Adrenal gland (tissue), 9 donors: ENCODE measurements at regions not wholly inside any gene's neighbourhood (a gene's known extent, or its start where the extent isn't known, plus 50 kb on each side); places are given as distances from the start of the nearest gene placed in this dataset.

Experiments
- DNase-seq, 7 donors: peaks; one replicate each; pipeline ENCODE4 v3.0.0-alpha.2; 2019 to 2020
- H3K27ac ChIP-seq, 5 donors: fragments of 200-600 bp; sonication (generic) in 4 of 5; 1 replicate in 3 of 5; 2 replicates in 2 of 5; pipeline versions ENCODE4 v1.5.1 to v1.8.0; 2016 to 2020; ENCODE audit warnings: mild to moderate bottlenecking in 1 of 5
- H3K27me3 ChIP-seq: fragments of 200-600 bp; 2 replicates; pipeline ENCODE4 v1.8.0; 2021
- H3K36me3 ChIP-seq, 2 donors: fragments of 200-600 bp; replicated peaks in 1 of 2; 1 replicate in 1 of 2; 2 replicates in 1 of 2; pipeline versions ENCODE4 v1.5.1 to v1.8.0; 2018 to 2022
- H3K4me1 ChIP-seq, 2 donors: fragments of 200-600 bp; replicated peaks in 1 of 2; 1 replicate in 1 of 2; 2 replicates in 1 of 2; pipeline versions ENCODE4 v1.5.1 to v1.8.0; 2018 to 2021
- H3K4me3 ChIP-seq, 4 donors: fragments of 200-600 bp; sonication (generic) in 3 of 4; one replicate each; pipeline ENCODE4 v1.5.1; 2016 to 2018
- H3K9me3 ChIP-seq, 3 donors: fragments of 200-600 bp; sonication (generic) in 1 of 3; replicated peaks in 1 of 3; 1 replicate in 2 of 3; 2 replicates in 1 of 3; pipeline versions ENCODE4 v1.5.1 to v1.8.0; 2016 to 2021
- CTCF ChIP-seq, 6 experiments: fragments of 450-650 bp in 4 of 6; fragments of 200-600 bp in 2 of 6; sonication (generic) in 1 of 6; IDR thresholded peaks; 1 replicate in 5 of 6; 2 replicates in 1 of 6; pipeline versions ENCODE4 v1.5.1 to v1.8.0; 2016 to 2021; ENCODE audit warnings: antibody characterized with exemption in 6 of 6, mild to moderate bottlenecking in 2 of 6, moderate library complexity in 1 of 6
- POLR2A ChIP-seq, 2 donors: fragments of 450-650 bp; IDR thresholded peaks; one replicate each; pipeline ENCODE4 v1.6.1; 2017; ENCODE audit warnings: antibody characterized with exemption in 2 of 2, mild to moderate bottlenecking in 2 of 2, moderate library complexity in 1 of 2
- WGBS, 4 donors: extraction: QIAGEN DNeasy Blood & Tissue Kit in 2 of 4; methylation state at CpG; one replicate each; pipeline versions ENCODE4 v1.1.5 to v1.1.7; 2013 to 2017; 5-methylcytosine and 5-hydroxymethylcytosine counted together
- intact Hi-C, 2 donors: fragments of 100-400 bp; cut with DNase I; formaldehyde crosslinking; loops; one replicate each; pipeline versions ENCODE4 v1.14.1 to v1.15.0; 2022 to 2023
- donor health status: healthy with polysubstance abuse.
- donor health status: Bipolar disorder and iron deficiency.
- donor health status: DM: yes; HTN: yes; CAD: no.
- donor health status: DM: no; HTN: no; CAD: no.
- donor health status: DM: no; HTN: no; CAD: no.

DNA sequence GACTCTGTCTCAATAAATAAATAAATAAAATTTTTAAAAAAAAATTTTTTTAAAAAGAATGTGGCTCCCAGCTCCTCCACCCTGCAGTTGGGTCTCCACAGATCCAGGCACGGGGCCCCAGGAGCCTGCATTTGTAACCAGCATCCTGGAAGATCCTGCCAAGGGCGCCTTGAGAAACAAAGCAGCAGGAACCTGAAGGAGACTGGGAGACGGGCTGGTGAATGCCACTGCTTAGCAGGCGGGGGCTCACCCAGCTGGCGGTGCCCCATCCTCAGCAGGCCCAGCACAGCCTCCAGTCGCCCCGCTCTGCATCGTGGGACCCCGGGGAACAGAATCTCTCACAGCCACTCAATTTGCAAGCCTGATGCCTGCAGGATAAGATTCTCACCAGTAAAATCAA, 187.5 kb upstream of the SALL3 start:
- intact Hi-C loops: no loop called here
- 78 to 80% (median 79%) methylated on average over 9 of the region's 9 CpGs for WGBS, 4 donors
- DNase-seq: no peak

DNA sequence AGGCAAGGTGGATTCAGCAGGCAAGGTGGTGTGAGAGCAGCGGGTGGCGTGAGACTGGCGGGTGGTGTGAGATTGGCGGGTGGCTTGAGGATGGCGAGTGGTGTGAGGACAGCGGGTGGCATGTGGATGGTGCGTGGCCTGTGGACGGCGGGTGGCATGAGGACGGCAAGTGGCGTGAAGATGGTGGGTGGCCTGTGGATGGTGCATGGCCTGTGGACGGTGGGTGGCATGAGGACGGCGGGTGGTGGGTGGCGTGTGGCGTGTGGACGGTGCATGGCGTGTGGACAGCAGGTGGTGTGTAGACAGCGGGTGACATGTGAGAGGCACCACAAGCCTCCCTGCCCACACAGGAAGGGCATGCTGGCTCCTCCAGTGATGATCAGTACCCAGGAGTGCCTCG, 186.9 kb upstream of the SALL3 start:
- no peak for DNase-seq
- TF ChIP-seq CTCF (IDR thresholded peaks at IDR 0.05) (no peak), POLR2A (IDR thresholded peaks at IDR 0.05) (no peak)
- H3K9me3 ChIP-seq: no peaks in the 10 kb centered on the region
- H3K27ac ChIP-seq: no peak overlapping the region
- no peaks in the 10 kb centered on the region for H3K36me3 ChIP-seq
- intact Hi-C loops: no loop called here
- H3K27me3 ChIP-seq: no peaks in the 10 kb centered on the region
- H3K4me1 ChIP-seq: no peaks in the 10 kb centered on the region
- no peak overlapping the region for H3K4me3 ChIP-seq
- 85 to 91% (median 90%) methylated on average over 20 of the region's 20 CpGs for WGBS, 4 donors

More for the DNA sequence above, 187.5 kb upstream of the SALL3 start:
- no peaks in the 10 kb centered on the region for H3K4me1 ChIP-seq
- no peaks in the 10 kb centered on the region for H3K27me3 ChIP-seq
- no peak overlapping the region for H3K4me3 ChIP-seq
- H3K36me3 ChIP-seq: no peaks in the 10 kb centered on the region
- TF ChIP-seq CTCF (IDR thresholded peaks at IDR 0.05) (no peak), POLR2A (IDR thresholded peaks at IDR 0.05) (no peak)
- no peaks in the 10 kb centered on the region for H3K9me3 ChIP-seq
- no peak overlapping the region for H3K27ac ChIP-seq

- 60 to 78% (median 70%) methylated on average over 16 to 19 of the region's 19 CpGs for WGBS, 4 donors
These were observed 186.1 kb upstream of the SALL3 start for GRCh38 chr18:78793313-78794070.

GRCh38 chr18:78794071-78794430, 185.6 kb upstream of the SALL3 start:
- H3K4me3 ChIP-seq: no peak overlapping the region
- H3K4me1 ChIP-seq: no peaks in the 10 kb centered on the region
- no peaks in the 10 kb centered on the region for H3K9me3 ChIP-seq
- no peaks in the 10 kb centered on the region for H3K27me3 ChIP-seq
- H3K27ac ChIP-seq: no peak overlapping the region
- TF ChIP-seq CTCF (IDR thresholded peaks at IDR 0.05): no peak
- no peak for TF ChIP-seq POLR2A (IDR thresholded peaks at IDR 0.05)
- intact Hi-C loops: no loop called here
- H3K36me3 ChIP-seq: no peaks in the 10 kb centered on the region
- no peak for DNase-seq
- 53 to 65% (median 55%) methylated on average over 5 to 7 of the region's 7 CpGs for WGBS, 4 donors

More at GRCh38 chr18:78793313-78794070, 186.1 kb upstream of the SALL3 start:
- intact Hi-C loops: no loop called here
- H3K27me3 ChIP-seq: no peaks in the 10 kb centered on the region
- H3K4me1 ChIP-seq: no peaks in the 10 kb centered on the region
- no peaks in the 10 kb centered on the region for H3K9me3 ChIP-seq
- H3K36me3 ChIP-seq: no peaks in the 10 kb centered on the region
- no peak overlapping the region for H3K4me3 ChIP-seq
- H3K27ac ChIP-seq: no peak overlapping the region
- TF ChIP-seq CTCF (IDR thresholded peaks at IDR 0.05) (no peak), POLR2A (IDR thresholded peaks at IDR 0.05) (no peak)
- DNase-seq: no peak
